HG03354 (cell line): ENCODE measurements at regions not wholly inside any gene's neighbourhood (a gene's known extent, or its start where the extent isn't known, plus 50 kb on each side); places are given as distances from the start of the nearest gene placed in this dataset.

Source experiments
- ATAC-seq: cut with Tn5 transposase; IDR thresholded peaks from one replicate; pipeline ENCODE4 v1.9.1; 2021; ENCODE audit warnings: mild to moderate bottlenecking; ENCODE audit not compliant: unreplicated experiment, poor library complexity, severe bottlenecking

GRCh38 chr19:29366757-29367156 lies 153.8 kb upstream of the UQCRFS1 start:
- no peak for ATAC-seq

GRCh38 chr19:29367791-29368222 lies 154.9 kb upstream of the UQCRFS1 start:
- ATAC-seq, result no peak

- no peak for ATAC-seq
Observed at GRCh38 chr19:29370276-29370675, 155.5 kb upstream of the VSTM2B start.

- ATAC-seq, result no peak
Observed at GRCh38 chr19:29371251-29372090, 154.3 kb upstream of the VSTM2B start.

GRCh38 chr19:29372091-29372415 lies 153.7 kb upstream of the VSTM2B start:
- no peak for ATAC-seq

DNA sequence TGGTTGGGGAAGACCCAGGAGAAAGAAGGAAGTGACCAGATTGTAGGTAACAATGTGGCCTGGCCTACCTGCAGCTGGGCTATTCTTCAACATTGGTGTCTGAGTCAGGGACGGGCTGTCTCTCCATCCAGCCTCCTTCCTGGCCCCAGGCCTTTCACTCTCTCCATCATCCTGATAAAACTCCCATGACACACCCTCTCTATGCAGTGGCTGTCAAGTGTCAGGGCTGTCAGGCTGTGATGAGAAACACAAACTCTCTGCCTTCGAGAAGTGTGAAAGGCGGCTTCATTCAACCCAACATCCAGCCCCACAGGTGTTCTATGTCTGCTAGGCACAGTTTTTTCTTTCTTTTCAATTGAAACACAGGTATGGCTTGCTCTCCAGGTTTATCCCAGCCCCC lies 153.3 kb upstream of the VSTM2B start:
- ATAC-seq, result no peak

DNA sequence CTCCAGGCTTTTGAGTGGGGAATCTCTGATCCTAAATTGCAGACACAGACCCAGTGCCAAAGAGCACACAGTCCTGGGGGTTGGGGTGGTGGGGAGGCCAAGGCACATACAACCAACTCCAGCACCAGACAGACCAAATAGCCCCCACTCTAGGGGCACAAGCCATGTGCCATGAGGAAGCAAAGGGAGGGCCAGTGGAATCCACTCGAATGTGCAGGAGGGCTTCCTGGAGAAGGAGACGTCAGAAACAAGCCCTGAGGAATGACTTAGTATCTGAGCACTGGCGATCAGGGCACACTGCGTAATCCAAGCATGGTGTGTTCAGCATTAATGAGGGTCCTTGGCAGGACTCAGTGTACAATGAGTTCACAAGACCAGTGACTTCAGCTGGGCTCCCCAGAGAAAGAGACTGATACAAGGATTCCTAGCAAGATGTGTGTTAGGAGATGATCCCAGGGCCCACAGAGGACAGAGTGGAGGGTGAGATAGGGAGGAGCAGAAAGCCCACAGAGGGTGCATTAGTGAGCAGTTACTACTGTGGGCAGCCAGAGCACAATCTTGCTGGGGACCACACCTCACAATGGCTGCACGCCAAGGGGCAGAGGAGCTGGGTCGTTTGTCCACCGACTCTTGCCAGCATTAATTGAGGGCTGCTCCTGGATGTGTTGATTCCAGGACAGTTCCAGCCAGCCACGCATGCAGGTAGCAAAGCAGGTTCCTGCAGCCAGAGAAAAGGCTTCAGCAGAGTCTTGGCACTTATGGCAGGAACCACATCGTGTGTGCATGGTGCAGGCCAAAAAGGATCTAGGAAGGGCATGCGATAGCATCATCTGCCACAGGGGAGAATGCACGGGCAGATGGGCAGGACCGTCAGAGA lies 152.6 kb upstream of the VSTM2B start:
- ATAC-seq, result no peak

- no peak for ATAC-seq
Observed at GRCh38 chr19:29375429-29376119, 150.2 kb upstream of the VSTM2B start.

GRCh38 chr19:29376855-29377354 lies 148.9 kb upstream of the VSTM2B start:
- no peak for ATAC-seq

GRCh38 chr19:29378126-29378525 lies 147.7 kb upstream of the VSTM2B start:
- ATAC-seq, result no peak

GRCh38 chr19:29378543-29379080 lies 147.2 kb upstream of the VSTM2B start:
- ATAC-seq, result no peak

DNA sequence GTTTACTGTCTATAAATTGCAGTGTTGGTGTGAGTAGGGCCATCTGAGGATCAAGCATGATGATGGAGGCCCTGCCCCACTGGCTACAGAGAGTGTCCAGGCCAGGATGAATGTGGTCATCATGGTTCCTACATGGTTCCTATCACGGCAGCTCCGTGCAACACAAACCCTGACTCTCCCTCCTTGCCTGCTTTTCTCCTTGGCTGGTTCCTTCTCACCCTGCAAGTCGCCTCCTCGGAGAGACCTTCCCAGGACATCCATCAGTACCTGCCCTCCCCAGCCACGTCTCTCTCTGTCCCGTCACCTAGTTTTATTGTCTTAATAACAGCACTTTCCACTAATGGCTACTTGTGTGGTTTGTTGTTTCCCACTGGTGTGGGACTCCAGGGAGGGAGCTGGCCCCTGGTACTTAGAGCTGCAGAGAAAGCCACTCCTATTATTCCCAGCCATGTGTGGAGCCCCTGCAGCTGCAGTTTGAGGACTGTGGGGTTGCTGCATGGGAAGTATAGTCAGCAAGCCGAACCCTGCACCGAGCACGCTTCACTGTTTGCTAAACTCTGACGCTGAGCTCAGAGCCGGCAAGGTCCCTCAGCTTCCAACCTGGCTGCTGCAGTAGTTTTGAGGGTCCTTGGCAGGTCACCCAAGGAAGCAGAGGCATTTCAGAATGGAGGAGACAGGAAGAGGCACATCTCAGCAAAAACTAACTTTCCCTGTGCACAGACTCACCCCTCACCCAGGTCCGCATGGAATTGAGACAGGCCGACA lies 146.4 kb upstream of the VSTM2B start:
- ATAC-seq, result no peak

DNA sequence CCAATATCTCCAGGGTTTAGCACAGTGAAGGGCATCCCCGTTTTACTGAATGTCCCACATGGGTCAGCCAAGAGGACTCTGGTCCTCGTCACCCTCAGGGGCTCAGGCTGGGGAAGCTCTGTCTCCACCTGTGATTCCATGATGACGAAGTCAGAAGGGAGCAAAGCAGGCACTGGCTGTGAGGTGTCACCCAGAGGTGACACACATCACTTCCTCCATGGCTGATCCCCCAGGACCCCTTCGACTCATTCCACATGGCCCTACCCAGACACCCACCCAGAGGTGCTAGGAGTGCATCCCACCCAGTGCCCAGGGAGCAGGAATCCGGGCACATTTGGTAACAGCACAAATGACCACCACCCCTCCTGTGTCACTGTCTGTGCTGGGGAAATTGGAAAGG lies 145.2 kb upstream of the VSTM2B start:
- no peak for ATAC-seq

DNA sequence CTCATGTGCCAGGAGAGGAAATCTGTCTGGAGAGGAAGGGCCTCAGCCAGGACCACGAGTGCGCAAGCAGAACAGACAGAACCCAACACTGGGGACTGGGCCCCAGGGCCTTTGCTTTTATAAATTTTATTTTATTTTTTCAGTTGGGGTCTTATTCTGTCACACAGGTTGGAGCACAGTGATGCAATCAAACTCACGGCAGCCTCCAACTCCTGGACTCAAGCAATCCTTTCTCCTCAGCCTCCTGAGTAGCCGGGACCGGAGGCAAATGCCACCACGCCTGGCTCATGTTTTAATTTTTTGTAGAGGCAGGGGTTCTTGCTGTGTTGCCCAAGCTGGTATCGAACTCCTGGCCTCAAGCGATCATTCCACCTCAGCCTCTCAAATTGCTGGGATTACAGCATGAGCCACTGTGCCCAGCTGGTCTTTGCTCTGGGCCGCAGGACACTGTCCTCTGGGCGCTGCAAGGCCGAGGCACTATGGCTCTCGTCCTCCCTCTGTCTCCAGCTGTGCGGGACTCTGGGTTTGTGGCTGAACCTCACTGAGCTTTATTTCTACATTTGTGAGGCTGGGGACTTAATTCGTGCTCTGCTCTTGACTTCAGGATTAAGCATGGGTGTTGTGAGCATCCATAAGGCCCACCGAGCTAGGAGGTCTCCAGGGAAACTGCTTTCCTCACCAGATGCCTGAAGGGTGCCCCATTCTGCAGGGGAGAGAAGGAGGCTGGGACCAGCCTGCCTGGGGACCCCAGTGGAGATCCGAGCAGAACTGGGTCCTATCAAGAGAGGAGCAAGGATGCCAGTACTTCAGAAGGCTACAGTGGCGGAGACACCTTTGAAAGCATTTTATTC lies 144.2 kb upstream of the VSTM2B start:
- no peak for ATAC-seq

- no peak for ATAC-seq
Observed at GRCh38 chr19:29383696-29384095, 142.1 kb upstream of the VSTM2B start.

DNA sequence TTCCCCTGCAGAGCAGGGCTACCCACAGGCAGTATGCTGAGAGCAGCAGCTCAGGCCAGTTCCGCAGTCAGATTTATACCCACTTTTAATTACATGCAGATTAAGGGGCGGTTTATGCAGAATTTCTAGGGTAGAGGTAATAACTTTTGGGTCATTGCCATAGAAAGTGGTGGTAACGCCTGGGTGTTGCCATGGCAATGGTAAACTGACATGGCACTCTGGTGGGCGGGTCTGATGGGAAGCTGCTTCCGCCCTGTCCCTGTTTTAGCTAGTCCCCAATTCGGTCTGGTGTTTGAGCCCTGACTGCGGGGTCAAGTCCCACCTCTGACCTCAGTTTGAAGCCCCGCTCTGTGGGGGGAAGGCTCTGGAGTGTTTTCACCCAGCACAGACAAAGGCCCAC lies 141.1 kb upstream of the VSTM2B start:
- ATAC-seq, result no peak

- no peak for ATAC-seq
Observed at GRCh38 chr19:29385191-29385795, 140.5 kb upstream of the VSTM2B start.

- ATAC-seq, result no peak
Observed at GRCh38 chr19:29386970-29387369, 138.8 kb upstream of the VSTM2B start.
